ENCODE measurements at regions not wholly inside any gene's neighbourhood (a gene's known extent, or its start where the extent isn't known, plus 50 kb on each side); places are given as distances from the start of the nearest gene placed in this dataset.
"Not testable (repeated sequence)": the region's sequence is repeated elsewhere in the genome, so short reads cannot be mapped to it uniquely, and the experiment has no call there.

DNA sequence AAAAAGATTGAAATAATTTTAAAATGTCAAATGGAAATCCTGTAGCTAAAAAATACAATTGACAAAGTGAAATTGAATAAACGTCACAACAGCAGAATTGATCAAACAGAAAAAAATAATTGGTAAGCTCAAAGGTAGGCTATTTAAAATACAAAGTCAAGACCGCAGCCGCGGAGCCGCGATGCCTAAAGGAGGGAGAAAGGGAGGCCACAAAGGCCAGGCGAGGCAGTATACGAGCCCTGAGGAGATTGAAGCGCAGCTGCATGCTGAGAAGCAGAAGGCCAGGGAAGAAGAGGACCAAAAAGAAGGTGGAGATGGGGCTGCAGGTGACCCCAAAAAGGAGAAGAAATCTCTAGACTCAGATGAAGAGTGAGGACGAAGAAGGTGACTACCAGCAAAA, 1068.5 kb upstream of the COX7C start:
- DNase-seq (ENCODE audit: low read depth), result no peak

GRCh38 chr5:85549836-85550599, 1067.7 kb upstream of the COX7C start:
- DNase-seq (ENCODE audit: low read depth), result no peak

GRCh38 chr5:85556464-85556863, 1061.3 kb upstream of the COX7C start:
- no peak for DNase-seq (ENCODE audit: low read depth)

DNA sequence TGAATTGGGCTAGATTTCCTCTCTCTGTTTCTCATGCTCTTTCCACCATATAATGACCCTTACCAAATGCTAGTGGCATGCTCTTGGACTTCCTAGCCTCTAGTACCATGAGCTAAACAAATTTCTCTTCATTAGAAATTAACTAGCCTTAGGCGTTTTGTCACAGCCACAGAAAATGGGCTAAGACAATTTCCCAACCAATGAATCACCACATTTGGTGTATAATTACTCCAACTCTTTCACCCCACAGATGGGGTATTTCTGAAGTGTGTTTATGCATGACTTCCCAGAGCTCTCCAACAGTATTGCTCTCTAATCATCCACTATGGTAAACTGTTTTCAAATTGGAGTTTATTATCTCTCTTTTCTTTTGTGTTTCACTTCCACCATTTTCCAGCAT, 1041.1 kb upstream of the COX7C start:
- DNase-seq (ENCODE audit: low read depth), result no peak

DNA sequence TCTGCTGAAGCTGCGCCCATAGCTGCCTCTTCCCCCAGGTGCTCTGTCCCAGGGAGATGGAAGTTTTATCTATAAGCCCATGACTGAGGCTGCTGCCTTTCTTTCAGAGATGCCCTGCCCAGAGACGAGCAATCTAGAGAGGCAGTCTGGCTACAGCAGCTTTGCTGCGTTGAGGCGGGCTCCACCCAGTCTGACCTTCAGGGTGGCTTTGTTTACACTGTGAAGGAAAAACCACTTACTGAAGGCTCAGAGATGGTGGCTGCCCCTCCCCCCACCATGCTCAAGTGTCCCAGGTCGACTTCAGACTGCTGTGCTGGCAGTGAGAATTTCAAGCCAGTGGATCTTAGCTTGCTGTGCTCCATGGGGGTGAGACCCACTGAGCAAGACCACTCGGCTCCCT, 1029.9 kb upstream of the COX7C start:
- DNase-seq (ENCODE audit: low read depth), result not testable (repeated sequence)

DNA sequence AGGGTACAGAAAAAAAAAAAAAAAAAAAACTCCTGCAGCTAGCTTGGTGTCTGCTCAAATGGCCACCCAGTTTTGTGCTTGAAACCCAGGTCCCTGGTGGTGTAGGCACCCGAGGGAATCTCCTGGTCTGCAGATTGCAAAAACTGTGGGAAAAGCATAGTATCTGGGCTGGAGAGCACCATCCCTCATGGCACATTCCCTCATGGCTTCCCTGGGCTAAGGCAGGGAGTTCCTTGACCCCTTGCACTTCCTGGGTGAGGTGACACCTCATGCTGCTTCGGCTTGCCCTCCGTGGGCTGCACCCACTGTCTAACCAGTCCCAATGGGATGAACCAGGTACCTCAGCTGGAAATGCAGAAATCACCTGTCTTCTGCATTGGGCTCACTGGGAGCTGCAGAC, 1029.5 kb upstream of the COX7C start:
- DNase-seq (ENCODE audit: low read depth), result not testable (repeated sequence)

DNA sequence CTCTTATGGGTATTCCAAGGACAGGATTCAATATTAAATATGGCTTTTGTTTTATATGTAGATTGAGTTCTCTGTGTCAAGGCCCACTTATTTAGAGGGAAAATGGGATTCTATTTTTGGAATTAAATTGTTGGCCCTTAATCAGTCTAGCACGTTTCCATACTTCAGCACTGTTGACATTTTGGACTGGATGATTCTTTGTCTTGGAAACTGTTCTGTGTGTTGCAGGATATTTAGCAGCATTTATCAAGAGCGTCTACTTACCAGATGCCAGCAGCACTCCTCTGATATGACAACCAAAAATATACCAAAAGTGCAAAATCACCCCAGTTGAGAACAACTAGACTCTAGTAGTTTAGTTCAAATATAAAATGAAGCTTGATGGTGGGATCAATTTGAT, 1027.0 kb upstream of the COX7C start:
- DNase-seq (ENCODE audit: low read depth), result no peak

- DNase-seq (ENCODE audit: low read depth), result no peak
These were observed 1026.4 kb upstream of the COX7C start for GRCh38 chr5:85591311-85591710.

- no peak for DNase-seq (ENCODE audit: low read depth)
These were observed 1014.9 kb upstream of the COX7C start for GRCh38 chr5:85602843-85603242.

DNA sequence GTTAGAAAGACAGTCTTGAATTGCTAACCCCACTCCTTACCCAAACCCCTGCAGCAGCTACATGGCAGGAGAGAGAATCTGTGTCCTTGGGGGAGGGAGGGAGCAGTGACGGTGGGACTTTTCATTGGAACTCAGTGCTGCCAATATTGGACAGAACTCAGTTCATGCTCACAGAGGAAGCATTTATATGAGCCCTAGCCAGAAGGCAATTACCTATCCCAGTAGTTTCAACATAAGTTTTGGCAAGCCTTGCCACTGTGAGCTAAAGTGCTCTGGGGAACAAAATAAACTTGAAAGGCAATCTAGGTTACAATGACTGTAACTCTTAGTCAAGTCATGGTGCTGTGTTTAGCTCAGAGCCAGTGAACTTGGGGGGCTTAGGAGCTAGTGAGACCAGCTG, 1013.4 kb upstream of the COX7C start:
- no peak for DNase-seq (ENCODE audit: low read depth)

- no peak for DNase-seq (ENCODE audit: low read depth)
These were observed 1013.0 kb upstream of the COX7C start for GRCh38 chr5:85604786-85605185.

DNA sequence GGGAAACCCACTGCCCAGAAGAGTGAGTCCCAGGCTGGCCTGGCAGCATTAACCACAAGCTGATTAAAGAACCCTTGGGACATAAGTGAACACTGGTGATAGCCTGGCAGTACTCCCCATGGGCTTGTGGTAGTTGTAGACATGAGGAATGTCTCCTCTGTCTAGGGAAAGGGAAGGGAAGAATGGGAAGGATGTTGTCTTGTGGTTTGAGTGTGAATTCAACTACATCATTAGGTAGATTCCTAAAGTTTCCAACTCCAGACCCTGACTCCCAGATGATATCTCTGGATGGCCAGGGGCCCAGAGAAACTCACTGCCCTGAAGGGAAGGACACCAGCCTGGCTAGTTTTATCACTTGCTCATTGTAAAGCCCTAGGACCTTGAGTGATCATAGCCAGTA, 1012.4 kb upstream of the COX7C start:
- no peak for DNase-seq (ENCODE audit: low read depth)

DNA sequence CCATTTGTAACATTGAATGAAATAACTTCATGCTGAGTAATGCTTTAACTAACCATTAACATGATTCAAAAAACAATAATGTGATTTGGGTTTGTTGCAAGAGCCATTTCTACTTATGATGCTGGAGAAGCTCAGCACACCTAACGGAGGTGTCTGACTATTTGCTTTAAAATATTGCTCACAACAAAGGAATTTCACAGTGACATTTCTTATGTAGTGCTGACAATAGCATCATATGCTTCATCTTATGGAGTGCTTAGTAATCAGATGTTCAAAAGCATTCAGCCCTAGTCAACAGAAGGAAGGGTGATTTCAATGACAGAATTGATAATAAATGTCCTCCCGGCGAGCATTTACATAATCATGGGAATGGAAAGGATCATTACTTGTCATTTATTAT, 1003.3 kb upstream of the COX7C start:
- DNase-seq (ENCODE audit: low read depth), result no peak

DNA sequence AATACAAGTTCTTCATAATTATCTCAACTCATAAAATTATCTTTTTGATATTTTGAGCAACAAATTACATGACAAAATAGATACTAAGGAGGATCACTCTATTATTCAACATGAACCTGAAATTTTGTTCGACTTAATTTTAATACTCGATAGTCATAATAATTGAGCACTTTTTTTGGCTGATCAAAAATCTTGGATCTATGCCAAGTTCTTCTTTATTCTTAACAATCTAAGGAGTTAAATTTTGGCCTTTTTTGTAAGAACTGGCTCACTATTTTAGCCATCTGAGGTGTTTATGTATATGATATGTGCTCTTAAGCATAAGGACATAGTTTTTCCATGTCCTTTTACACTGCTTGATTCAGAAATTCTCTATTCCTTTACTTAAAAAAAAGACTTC, 996.1 kb upstream of the COX7C start:
- no peak for DNase-seq (ENCODE audit: low read depth)

- DNase-seq (ENCODE audit: low read depth), result no peak
These were observed 989.6 kb upstream of the COX7C start for GRCh38 chr5:85628153-85628552.

DNA sequence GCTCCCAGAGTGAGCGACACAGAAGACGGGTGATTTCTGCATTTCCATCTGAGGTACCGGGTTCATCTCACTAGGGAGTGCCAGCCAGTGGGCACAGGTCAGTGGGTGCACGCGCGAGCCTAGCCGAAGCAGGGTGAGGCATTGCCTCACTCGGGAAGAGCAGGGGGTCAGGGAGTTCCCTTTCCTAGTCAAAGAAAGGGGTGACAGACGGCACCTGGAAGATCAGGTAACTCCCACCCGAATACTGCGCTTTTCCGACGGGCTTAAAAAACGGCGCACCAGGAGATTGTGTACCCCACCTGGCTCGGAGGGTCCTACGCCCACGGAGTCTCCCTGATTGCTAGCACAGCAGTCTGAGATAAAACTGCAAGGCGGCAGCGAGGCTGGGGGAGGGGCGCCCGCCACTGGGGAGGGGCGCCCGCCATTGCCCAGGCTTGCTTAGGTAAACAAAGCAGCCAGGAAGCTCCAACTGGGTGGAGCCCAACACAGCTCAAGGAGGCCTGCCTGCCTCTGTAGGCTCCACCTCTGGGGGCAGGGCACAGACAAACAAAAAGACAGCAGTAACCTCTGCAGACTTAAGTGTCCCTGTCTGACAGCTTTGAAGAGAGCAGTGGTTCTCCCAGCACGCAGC, 979.1 kb upstream of the COX7C start:
- DNase-seq (ENCODE audit: low read depth), result not testable (repeated sequence)

- no peak for DNase-seq (ENCODE audit: low read depth)
These were observed 971.7 kb upstream of the COX7C start for GRCh38 chr5:85646036-85646435.

- DNase-seq (ENCODE audit: low read depth), result no peak
These were observed 971.1 kb upstream of the COX7C start for GRCh38 chr5:85646641-85647040.

DNA sequence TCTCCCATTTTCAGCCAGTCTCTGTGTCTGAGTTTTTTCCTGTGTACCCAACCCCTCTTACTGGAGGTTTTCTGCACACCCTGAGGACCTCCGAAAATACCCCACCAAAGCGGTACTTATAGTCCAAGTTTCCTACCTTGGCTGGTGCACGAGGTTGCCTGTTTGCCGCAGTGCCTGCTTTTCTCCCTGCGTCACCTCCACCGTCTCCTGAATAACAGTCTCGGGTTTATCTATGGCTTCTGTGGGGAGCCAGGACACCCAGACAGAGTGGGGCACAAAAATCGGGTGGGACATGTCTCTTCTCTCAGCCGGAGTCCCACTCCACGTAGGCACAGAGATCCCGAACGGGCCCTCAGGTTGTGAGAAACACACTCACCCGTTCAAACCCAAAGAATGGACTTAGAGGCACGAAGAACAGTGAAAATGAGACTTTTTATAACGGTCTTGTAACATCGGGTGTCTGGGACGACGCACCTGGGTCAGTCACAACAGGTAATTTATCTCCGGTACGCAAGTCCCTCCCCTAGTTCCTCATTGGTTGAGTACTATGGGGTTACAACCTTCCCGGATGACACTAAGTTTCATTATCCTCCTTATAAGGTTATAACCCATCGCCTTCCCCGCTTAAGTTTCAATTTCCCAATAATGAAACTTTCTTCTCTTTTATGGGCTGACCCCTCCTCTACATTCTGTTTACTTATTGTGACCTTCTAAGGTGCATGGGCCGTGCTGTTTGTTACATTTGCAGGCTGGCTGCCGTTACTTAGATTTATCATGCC, 970.2 kb upstream of the COX7C start:
- no peak for DNase-seq (ENCODE audit: low read depth)

- DNase-seq (ENCODE audit: low read depth), result no peak
These were observed 969.2 kb upstream of the COX7C start for GRCh38 chr5:85648495-85648894.

DNA sequence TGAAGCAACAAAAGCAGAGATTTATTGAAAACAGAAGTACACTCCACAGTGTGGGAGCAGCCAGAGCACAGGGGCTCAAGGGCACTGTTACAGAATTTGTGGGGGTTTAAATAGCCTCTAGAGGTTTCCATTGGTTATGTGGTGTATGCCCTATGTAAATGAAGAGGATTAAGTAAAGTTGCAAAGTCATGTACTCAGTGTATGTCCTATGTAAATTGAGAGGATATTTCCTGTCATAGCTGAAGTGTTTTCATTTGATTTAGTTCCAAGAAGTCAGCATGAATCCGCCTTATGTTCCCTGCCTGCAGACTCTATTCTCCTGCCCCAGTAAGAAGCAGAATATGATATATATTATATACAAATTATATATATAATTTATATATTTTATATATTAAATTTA, 966.0 kb upstream of the COX7C start:
- DNase-seq (ENCODE audit: low read depth), result no peak

DNA sequence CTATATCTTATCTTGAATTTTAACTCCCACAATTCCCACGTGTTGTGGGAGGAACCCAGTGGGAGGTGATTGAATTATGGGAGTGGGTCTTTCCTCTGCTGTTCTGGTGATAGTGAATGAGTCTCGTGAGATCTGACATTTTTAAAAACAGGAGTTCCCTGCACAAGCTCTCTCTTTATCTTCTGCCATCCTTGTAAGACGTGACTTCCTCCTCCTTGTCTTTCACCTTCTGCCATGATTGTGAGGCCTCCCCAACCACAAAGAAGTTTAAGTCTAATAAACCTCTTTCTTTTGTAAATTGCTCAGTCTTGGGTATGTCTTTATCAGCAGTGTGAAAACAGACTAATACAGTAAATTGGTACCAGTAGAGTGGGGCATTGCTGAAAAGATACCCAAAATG, 963.6 kb upstream of the COX7C start:
- not testable (repeated sequence) for DNase-seq (ENCODE audit: low read depth)

- DNase-seq (ENCODE audit: low read depth), result no peak
These were observed 961.7 kb upstream of the COX7C start for GRCh38 chr5:85656050-85656449.
